ENCODE measurements at regions not wholly inside any gene's neighbourhood (a gene's known extent, or its start where the extent isn't known, plus 50 kb on each side); places are given as distances from the start of the nearest gene placed in this dataset.

GRCh38 chr2:62334440-62335058 is 138.6 kb downstream of the B3GNT2 start:
- ChIA-PET CTCF (no interaction called here), POLR2A (no interaction called here)
- Mint-ChIP-seq H3K36me3 (ENCODE audit: low read depth) (no peaks in the 10 kb centered on the region), H3K27ac (no peak overlapping the region), H3K27me3 (no peaks in the 10 kb centered on the region), H3K4me3 (no peak overlapping the region), H3K4me1 (peaks cover 7% of the 10 kb centered on the region), H3K9me3 (peaks cover 5% of the 10 kb centered on the region)
- no peak for DNase-seq
- no peak for ATAC-seq (ENCODE audit: low read depth)
- TF ChIP-seq CTCF (IDR thresholded peaks at IDR 0.05): no peak
- intact Hi-C loops (cut with micrococcal nuclease): no loop called here

GRCh38 chr2:62334009-62334408 is 138.1 kb downstream of the B3GNT2 start:
- CTCF ChIA-PET: no interaction called here
- no peak overlapping the region for H3K4me3 Mint-ChIP-seq
- H3K36me3 Mint-ChIP-seq (ENCODE audit: low read depth): no peaks in the 10 kb centered on the region
- no peak for TF ChIP-seq CTCF (IDR thresholded peaks at IDR 0.05)
- peaks cover 7% of the 10 kb centered on the region for H3K4me1 Mint-ChIP-seq
- peaks cover 5% of the 10 kb centered on the region for H3K9me3 Mint-ChIP-seq
- ATAC-seq (ENCODE audit: low read depth) (no peak), DNase-seq (no peak)
- POLR2A ChIA-PET: no interaction called here
- H3K27ac Mint-ChIP-seq: no peak overlapping the region
- H3K27me3 Mint-ChIP-seq: no peaks in the 10 kb centered on the region
- intact Hi-C loops (cut with micrococcal nuclease): no loop called here

- no peaks in the 10 kb centered on the region for H3K36me3 Mint-ChIP-seq (ENCODE audit: low read depth)
- H3K4me1 Mint-ChIP-seq: peaks cover 7% of the 10 kb centered on the region
- no peak for TF ChIP-seq CTCF (IDR thresholded peaks at IDR 0.05)
- intact Hi-C loops (cut with micrococcal nuclease): no loop called here
- H3K9me3 Mint-ChIP-seq: peaks cover 8% of the 10 kb centered on the region
- ATAC-seq (ENCODE audit: low read depth) (no peak), DNase-seq (no peak)
- ChIA-PET POLR2A (interaction anchor here (0.7 kb wide), 1 partner anchor 38 kb away, joined by 3 read pairs; no protein-coding TSS in a partner anchor), CTCF (no interaction called here)
- H3K27ac Mint-ChIP-seq: no peak overlapping the region
- no peaks in the 10 kb centered on the region for H3K27me3 Mint-ChIP-seq
- H3K4me3 Mint-ChIP-seq: no peak overlapping the region
These were observed 135.0 kb downstream of the B3GNT2 start for GRCh38 chr2:62330959-62331358.

- Mint-ChIP-seq H3K4me1 (peaks cover 5% of the 10 kb centered on the region), H3K36me3 (ENCODE audit: low read depth) (peaks cover 3% of the 10 kb centered on the region), H3K27ac (no peak overlapping the region), H3K4me3 (no peak overlapping the region), H3K27me3 (no peaks in the 10 kb centered on the region), H3K9me3 (peaks cover 11% of the 10 kb centered on the region)
- intact Hi-C loops (cut with micrococcal nuclease): no loop called here
- POLR2A ChIA-PET: no interaction called here
- DNase-seq (no peak), ATAC-seq (ENCODE audit: low read depth) (no peak)
- no peak for TF ChIP-seq CTCF (IDR thresholded peaks at IDR 0.05)
- CTCF ChIA-PET: no interaction called here
These were observed 133.9 kb downstream of the B3GNT2 start for GRCh38 chr2:62329797-62330196.

GRCh38 chr2:62326735-62327134 is 130.8 kb downstream of the B3GNT2 start:
- Mint-ChIP-seq H3K27me3 (no peaks in the 10 kb centered on the region), H3K9me3 (peaks cover 17% of the 10 kb centered on the region), H3K36me3 (ENCODE audit: low read depth) (peaks cover 3% of the 10 kb centered on the region), H3K27ac (no peak overlapping the region), H3K4me3 (no peak overlapping the region), H3K4me1 (peaks cover 4% of the 10 kb centered on the region)
- ATAC-seq (ENCODE audit: low read depth) (no peak), DNase-seq (no peak)
- intact Hi-C loops (cut with micrococcal nuclease): no loop called here
- no peak for TF ChIP-seq CTCF (IDR thresholded peaks at IDR 0.05)
- ChIA-PET CTCF (no interaction called here), POLR2A (no interaction called here)

All from activated B cell treated with CpG ODN at 0.5 μM for 24 hours (primary cell).